ENCODE measurements at regions not wholly inside any gene's neighbourhood (a gene's known extent, or its start where the extent isn't known, plus 50 kb on each side); places are given as distances from the start of the nearest gene placed in this dataset.
"Not testable (repeated sequence)": the region's sequence is repeated elsewhere in the genome, so short reads cannot be mapped to it uniquely, and the experiment has no call there.

DNA sequence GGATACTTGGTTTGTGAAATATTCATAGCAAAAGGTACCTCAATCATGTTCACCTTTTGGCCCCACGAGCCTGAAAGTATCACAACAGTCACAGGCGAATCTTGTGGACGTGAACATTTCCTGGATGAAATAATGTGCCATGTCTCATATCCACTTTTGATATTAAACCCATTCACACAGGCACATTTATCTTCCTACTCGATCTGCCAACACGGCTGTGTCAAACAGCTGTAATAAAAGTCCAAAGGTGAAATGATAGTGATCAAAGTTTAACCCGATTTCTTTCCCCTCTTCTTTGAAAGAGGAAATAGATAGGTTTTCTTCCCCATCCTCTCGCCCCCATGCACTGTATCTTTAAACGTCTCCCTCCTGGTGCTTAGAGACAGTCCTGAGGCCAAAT, 191.2 kb upstream of the PROX1 start:
- Histone ChIP-seq H3K4me2 (ENCODE audit: low read length) (no peak overlapping the region), H3F3A (ENCODE audit: insufficient read depth, low read length) (no peaks in the 10 kb centered on the region), H2AFZ (ENCODE audit: low read length) (no peak overlapping the region), H3K79me2 (ENCODE audit: insufficient read depth, low read length) (no peaks in the 10 kb centered on the region), H3K27me3 (ENCODE audit: insufficient read depth, low read length) (no peaks in the 10 kb centered on the region), H3K27ac (ENCODE audit: low read depth, low read length, poor library complexity, severe bottlenecking) (no peak overlapping the region), H3K9ac (ENCODE audit: low read length) (no peak overlapping the region), H3K4me1 (ENCODE audit: insufficient read depth, low read length, severe bottlenecking) (no peaks in the 10 kb centered on the region), H3K9me3 (ENCODE audit: low read length) (no peaks in the 10 kb centered on the region), H3K9me2 (ENCODE audit: low read depth, low read length) (no peaks in the 10 kb centered on the region), H3K36me3 (ENCODE audit: insufficient read depth, low read length) (no peaks in the 10 kb centered on the region), H3K4me3 (ENCODE audit: low read depth, low read length, poor library complexity, severe bottlenecking) (no peak overlapping the region), H4K20me1 (ENCODE audit: insufficient read depth, low read length) (no peaks in the 10 kb centered on the region)
- TF ChIP-seq EZH2 (IDR thresholded peaks at IDR 0.05; ENCODE audit: borderline replicate concordance, low read length), result no peak
- TF ChIP-seq, protein P1, sequence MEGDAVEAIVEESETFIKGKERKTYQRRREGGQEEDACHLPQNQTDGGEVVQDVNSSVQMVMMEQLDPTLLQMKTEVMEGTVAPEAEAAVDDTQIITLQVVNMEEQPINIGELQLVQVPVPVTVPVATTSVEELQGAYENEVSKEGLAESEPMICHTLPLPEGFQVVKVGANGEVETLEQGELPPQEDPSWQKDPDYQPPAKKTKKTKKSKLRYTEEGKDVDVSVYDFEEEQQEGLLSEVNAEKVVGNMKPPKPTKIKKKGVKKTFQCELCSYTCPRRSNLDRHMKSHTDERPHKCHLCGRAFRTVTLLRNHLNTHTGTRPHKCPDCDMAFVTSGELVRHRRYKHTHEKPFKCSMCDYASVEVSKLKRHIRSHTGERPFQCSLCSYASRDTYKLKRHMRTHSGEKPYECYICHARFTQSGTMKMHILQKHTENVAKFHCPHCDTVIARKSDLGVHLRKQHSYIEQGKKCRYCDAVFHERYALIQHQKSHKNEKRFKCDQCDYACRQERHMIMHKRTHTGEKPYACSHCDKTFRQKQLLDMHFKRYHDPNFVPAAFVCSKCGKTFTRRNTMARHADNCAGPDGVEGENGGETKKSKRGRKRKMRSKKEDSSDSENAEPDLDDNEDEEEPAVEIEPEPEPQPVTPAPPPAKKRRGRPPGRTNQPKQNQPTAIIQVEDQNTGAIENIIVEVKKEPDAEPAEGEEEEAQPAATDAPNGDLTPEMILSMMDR (IDR thresholded peaks at IDR 0.05; ENCODE audit: low read length), result no peak

DNA sequence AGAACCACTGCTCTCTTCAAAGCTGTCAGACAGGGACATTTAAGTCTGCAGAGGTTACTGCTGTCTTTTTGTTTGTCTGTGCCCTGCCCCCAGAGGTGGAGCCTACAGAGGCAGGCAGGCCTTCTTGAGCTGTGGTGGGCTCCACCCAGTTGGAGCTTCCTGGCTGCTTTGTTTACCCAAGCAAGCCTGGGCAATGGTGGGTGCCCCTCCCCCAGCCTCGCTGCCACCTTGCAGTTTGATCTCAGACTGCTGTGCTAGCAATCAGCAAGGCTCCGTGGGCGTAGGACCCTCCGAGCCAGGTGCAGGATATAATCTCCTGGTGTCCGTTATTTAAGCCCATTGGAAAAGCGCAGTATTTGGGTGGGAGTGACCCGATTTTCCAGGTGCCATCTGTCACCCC, 179.5 kb upstream of the PROX1 start:
- H3K79me2 ChIP-seq (ENCODE audit: insufficient read depth, low read length); H3K4me2 ChIP-seq (ENCODE audit: low read length); H3F3A ChIP-seq (ENCODE audit: insufficient read depth, low read length): not testable (repeated sequence)

DNA sequence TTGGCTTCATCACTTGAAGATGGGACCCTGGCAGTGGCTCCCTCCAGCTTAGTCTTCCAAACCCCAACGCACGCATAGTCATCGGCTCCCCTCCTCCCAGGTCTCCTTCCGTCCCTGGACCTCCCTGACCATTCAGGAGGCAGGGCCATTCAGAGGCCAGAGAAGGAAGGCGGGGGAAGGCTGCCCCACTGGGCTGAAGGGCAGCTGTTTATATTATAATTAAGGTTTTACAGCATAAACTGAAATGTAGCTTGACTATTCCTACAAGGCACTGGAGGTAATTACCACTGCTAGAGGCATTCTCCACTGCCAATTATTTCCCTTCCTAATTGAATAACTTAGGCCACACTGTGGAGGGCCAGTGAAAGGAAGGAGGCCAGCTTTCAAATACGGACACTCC, 170.6 kb upstream of the PROX1 start:
- no peak overlapping the region for H2AFZ ChIP-seq (ENCODE audit: low read length)
- H3K9ac ChIP-seq (ENCODE audit: low read length), result no peak overlapping the region
- H3K79me2 ChIP-seq (ENCODE audit: insufficient read depth, low read length), result no peaks in the 10 kb centered on the region
- H3K27me3 ChIP-seq (ENCODE audit: insufficient read depth, low read length), result no peaks in the 10 kb centered on the region
- H3K4me2 ChIP-seq (ENCODE audit: low read length), result no peak overlapping the region
- H3K4me3 ChIP-seq (ENCODE audit: low read depth, low read length, poor library complexity, severe bottlenecking), result no peak overlapping the region
- H3K9me3 ChIP-seq (ENCODE audit: low read length), result no peaks in the 10 kb centered on the region
- TF ChIP-seq EZH2 (IDR thresholded peaks at IDR 0.05; ENCODE audit: borderline replicate concordance, low read length), result no peak
- TF ChIP-seq, protein P1 (IDR thresholded peaks at IDR 0.05; ENCODE audit: low read length), result no peak
- no peak overlapping the region for H3K27ac ChIP-seq (ENCODE audit: low read depth, low read length, poor library complexity, severe bottlenecking)
- no peaks in the 10 kb centered on the region for H3K36me3 ChIP-seq (ENCODE audit: insufficient read depth, low read length)
- H3K9me2 ChIP-seq (ENCODE audit: low read depth, low read length), result no peaks in the 10 kb centered on the region
- no peaks in the 10 kb centered on the region for H3K4me1 ChIP-seq (ENCODE audit: insufficient read depth, low read length, severe bottlenecking)
- H4K20me1 ChIP-seq (ENCODE audit: insufficient read depth, low read length), result no peaks in the 10 kb centered on the region
- H3F3A ChIP-seq (ENCODE audit: insufficient read depth, low read length), result no peaks in the 10 kb centered on the region

More for the DNA sequence above, 179.5 kb upstream of the PROX1 start:
- H4K20me1 ChIP-seq (ENCODE audit: insufficient read depth, low read length); H3K4me1 ChIP-seq (ENCODE audit: insufficient read depth, low read length, severe bottlenecking); H3K9me3 ChIP-seq (ENCODE audit: low read length); H3K27me3 ChIP-seq (ENCODE audit: insufficient read depth, low read length); H3K9ac ChIP-seq (ENCODE audit: low read length); H3K4me3 ChIP-seq (ENCODE audit: low read depth, low read length, poor library complexity, severe bottlenecking); H3K9me2 ChIP-seq (ENCODE audit: low read depth, low read length); H3K36me3 ChIP-seq (ENCODE audit: insufficient read depth, low read length); H2AFZ ChIP-seq (ENCODE audit: low read length); H3K27ac ChIP-seq (ENCODE audit: low read depth, low read length, poor library complexity, severe bottlenecking): not testable (repeated sequence)

DNA sequence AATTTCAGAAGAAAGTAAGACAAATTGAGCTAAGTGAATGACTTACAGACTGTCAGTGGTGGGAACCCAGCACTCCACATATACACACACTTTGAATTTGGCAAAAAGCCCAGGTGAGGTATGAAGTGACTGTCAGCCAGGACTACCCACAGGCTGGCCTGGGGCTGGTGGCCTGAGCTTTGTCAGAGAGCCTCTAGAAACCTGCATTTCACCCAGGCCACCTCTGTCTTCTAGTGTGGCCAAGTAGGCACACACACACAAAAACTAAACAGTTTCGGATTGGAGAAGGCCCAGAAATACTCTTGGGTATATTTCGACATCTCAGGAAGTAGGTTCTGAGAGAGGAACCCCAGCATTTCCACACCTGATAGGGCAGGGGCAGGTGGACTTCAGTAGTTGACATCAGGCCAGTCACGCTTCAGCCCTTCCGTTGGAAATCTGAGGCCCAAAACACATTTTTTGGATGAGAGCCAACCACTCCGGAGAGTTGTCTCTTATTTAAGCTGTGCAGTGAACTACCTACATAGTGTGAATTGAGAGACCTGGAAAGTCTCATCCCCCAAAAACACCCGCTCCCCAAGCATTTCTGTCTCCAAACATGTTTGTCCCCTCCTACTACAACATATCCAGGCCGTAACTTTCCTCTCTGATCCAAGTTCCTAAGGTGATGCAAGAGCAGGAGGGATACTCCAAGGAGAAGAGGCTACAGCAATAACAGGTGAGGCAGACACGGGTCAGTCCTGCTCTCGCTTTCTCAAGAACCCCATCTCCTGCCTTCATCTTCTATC, 167.2 kb upstream of the PROX1 start:
- Histone ChIP-seq H3K9me3 (ENCODE audit: low read length) (no peaks in the 10 kb centered on the region), H3K27me3 (ENCODE audit: insufficient read depth, low read length) (no peaks in the 10 kb centered on the region), H3K4me1 (ENCODE audit: insufficient read depth, low read length, severe bottlenecking) (no peaks in the 10 kb centered on the region), H3K27ac (ENCODE audit: low read depth, low read length, poor library complexity, severe bottlenecking) (no peak overlapping the region), H3K9me2 (ENCODE audit: low read depth, low read length) (no peaks in the 10 kb centered on the region), H3K4me3 (ENCODE audit: low read depth, low read length, poor library complexity, severe bottlenecking) (no peak overlapping the region), H3K36me3 (ENCODE audit: insufficient read depth, low read length) (no peaks in the 10 kb centered on the region), H3K9ac (ENCODE audit: low read length) (no peak overlapping the region), H3K79me2 (ENCODE audit: insufficient read depth, low read length) (no peaks in the 10 kb centered on the region), H2AFZ (ENCODE audit: low read length) (no peak overlapping the region), H3K4me2 (ENCODE audit: low read length) (no peak overlapping the region), H4K20me1 (ENCODE audit: insufficient read depth, low read length) (no peaks in the 10 kb centered on the region), H3F3A (ENCODE audit: insufficient read depth, low read length) (no peaks in the 10 kb centered on the region)
- TF ChIP-seq, protein P1 (IDR thresholded peaks at IDR 0.05; ENCODE audit: low read length), result no peak
- TF ChIP-seq EZH2 (IDR thresholded peaks at IDR 0.05; ENCODE audit: borderline replicate concordance, low read length), result no peak

All from OCI-LY1 (cell line).